C4-2B (cell line): ENCODE measurements at regions not wholly inside any gene's neighbourhood (a gene's known extent, or its start where the extent isn't known, plus 50 kb on each side); places are given as distances from the start of the nearest gene placed in this dataset.

ENCODE experiments used
- CTCF ChIP-seq: fragments of 450-650 bp; conservative IDR thresholded peaks from 2 replicates; pipeline ENCODE4 v1.5.1; 2017; ENCODE audit warnings: mild to moderate bottlenecking
- ZFX ChIP-seq: fragments of 450-650 bp; IDR thresholded peaks from 2 replicates; pipeline ENCODE4 v1.6.1; 2017

DNA sequence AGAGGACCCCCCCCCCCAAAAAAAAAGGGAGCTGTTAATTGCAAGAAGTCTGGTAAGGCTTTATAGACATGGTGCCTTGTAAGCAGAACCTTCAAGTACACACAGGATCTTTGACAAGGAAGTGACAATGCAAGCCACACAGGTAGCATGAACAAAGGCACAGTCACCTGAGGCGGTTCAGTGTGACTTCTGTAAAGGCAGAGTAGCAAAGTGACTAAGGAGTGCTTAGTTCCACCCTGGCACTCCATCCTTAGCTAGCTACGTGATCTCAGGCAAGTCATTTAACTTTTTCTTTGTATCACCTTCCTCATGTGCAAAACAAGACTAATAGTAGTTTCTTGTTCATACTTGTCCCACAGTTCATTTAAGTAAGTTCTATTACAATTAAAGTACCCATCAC, 282.0 kb downstream of the PRELID2 start:
- TF ChIP-seq CTCF, result no peak
- TF ChIP-seq ZFX, result no peak
